ENCODE measurements at regions not wholly inside any gene's neighbourhood (a gene's known extent, or its start where the extent isn't known, plus 50 kb on each side); places are given as distances from the start of the nearest gene placed in this dataset.

- TF ChIP-seq EZH2 (IDR thresholded peaks at IDR 0.05; ENCODE audit: low read depth): no peak
- TF ChIP-seq, protein P1, sequence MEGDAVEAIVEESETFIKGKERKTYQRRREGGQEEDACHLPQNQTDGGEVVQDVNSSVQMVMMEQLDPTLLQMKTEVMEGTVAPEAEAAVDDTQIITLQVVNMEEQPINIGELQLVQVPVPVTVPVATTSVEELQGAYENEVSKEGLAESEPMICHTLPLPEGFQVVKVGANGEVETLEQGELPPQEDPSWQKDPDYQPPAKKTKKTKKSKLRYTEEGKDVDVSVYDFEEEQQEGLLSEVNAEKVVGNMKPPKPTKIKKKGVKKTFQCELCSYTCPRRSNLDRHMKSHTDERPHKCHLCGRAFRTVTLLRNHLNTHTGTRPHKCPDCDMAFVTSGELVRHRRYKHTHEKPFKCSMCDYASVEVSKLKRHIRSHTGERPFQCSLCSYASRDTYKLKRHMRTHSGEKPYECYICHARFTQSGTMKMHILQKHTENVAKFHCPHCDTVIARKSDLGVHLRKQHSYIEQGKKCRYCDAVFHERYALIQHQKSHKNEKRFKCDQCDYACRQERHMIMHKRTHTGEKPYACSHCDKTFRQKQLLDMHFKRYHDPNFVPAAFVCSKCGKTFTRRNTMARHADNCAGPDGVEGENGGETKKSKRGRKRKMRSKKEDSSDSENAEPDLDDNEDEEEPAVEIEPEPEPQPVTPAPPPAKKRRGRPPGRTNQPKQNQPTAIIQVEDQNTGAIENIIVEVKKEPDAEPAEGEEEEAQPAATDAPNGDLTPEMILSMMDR (conservative IDR thresholded peaks at IDR 0.05): no peak
Observed at GRCh38 chr1:201634261-201634660, 95.3 kb downstream of the NAV1 start.
